ENCODE measurements at regions not wholly inside any gene's neighbourhood (a gene's known extent, or its start where the extent isn't known, plus 50 kb on each side); places are given as distances from the start of the nearest gene placed in this dataset.

GRCh38 chr1:157411769-157412168, 140.5 kb downstream of the FCRL5 start:
- no peaks in the 10 kb centered on the region for H3K4me1 ChIP-seq (ENCODE audit: control insufficient read depth in 5 of 5, insufficient read depth in 5 of 5, low read length in 5 of 5)
- no peak overlapping the region for H3K27ac ChIP-seq (ENCODE audit: low read depth in 1 of 2, low read length in 1 of 2)
- no peak overlapping the region for H3K4me3 ChIP-seq
- DNase-seq (no peak), ATAC-seq (ENCODE audit: insufficient read depth, low FRiP score) (no peak)
- no peak overlapping the region for H3K9ac ChIP-seq (ENCODE audit: insufficient read depth in 1 of 2, low read length in 2 of 2)
- TF ChIP-seq CTCF (IDR thresholded peaks at IDR 0.05; ENCODE audit: control extremely low read depth, extremely low read depth): no peak
- no peaks in the 10 kb centered on the region for H3K27me3 ChIP-seq (ENCODE audit: control insufficient read depth in 3 of 3, insufficient read depth in 3 of 3, low read length in 2 of 3)
- peaks cover 0 to 9% (median 0%) of the 10 kb centered on the region in 4 donors for H3K9me3 ChIP-seq (ENCODE audit: control insufficient read depth in 4 of 4, insufficient read depth in 3 of 4, low read length in 3 of 4)
- no peaks in the 10 kb centered on the region for H3K36me3 ChIP-seq (ENCODE audit: control insufficient read depth in 4 of 4, insufficient read depth in 4 of 4, low read length in 4 of 4)
- WGBS, 2 donors: 73 to 81% methylated on average over 4 of the region's 4 CpGs

GRCh38 chr1:157411064-157411463, 141.3 kb downstream of the FCRL5 start:
- H3K9ac ChIP-seq (ENCODE audit: insufficient read depth in 1 of 2, low read length in 2 of 2): no peak overlapping the region
- 91 to 95% methylated on average over 2 of the region's 2 CpGs for WGBS, 2 donors
- H3K4me1 ChIP-seq (ENCODE audit: control insufficient read depth in 5 of 5, insufficient read depth in 5 of 5, low read length in 5 of 5): no peaks in the 10 kb centered on the region
- H3K9me3 ChIP-seq (ENCODE audit: control insufficient read depth in 4 of 4, insufficient read depth in 3 of 4, low read length in 3 of 4): peaks cover 0 to 9% (median 0%) of the 10 kb centered on the region in 4 donors
- H3K27ac ChIP-seq (ENCODE audit: low read depth in 1 of 2, low read length in 1 of 2): no peak overlapping the region
- H3K36me3 ChIP-seq (ENCODE audit: control insufficient read depth in 4 of 4, insufficient read depth in 4 of 4, low read length in 4 of 4): no peaks in the 10 kb centered on the region
- H3K27me3 ChIP-seq (ENCODE audit: control insufficient read depth in 3 of 3, insufficient read depth in 3 of 3, low read length in 2 of 3): no peaks in the 10 kb centered on the region
- no peak for DNase-seq
- H3K4me3 ChIP-seq: no peak overlapping the region
- TF ChIP-seq CTCF (IDR thresholded peaks at IDR 0.05; ENCODE audit: control extremely low read depth, extremely low read depth): no peak
- ATAC-seq (ENCODE audit: insufficient read depth, low FRiP score): no peak

GRCh38 chr1:157410457-157410856, 141.9 kb downstream of the FCRL5 start:
- TF ChIP-seq CTCF (IDR thresholded peaks at IDR 0.05; ENCODE audit: control extremely low read depth, extremely low read depth): no peak
- Histone ChIP-seq H3K4me3 (no peak overlapping the region), H3K9me3 (ENCODE audit: control insufficient read depth in 4 of 4, insufficient read depth in 3 of 4, low read length in 3 of 4) (peaks cover 0 to 9% (median 0%) of the 10 kb centered on the region in 4 donors), H3K9ac (ENCODE audit: insufficient read depth in 1 of 2, low read length in 2 of 2) (no peak overlapping the region), H3K27ac (ENCODE audit: low read depth in 1 of 2, low read length in 1 of 2) (no peak overlapping the region), H3K36me3 (ENCODE audit: control insufficient read depth in 4 of 4, insufficient read depth in 4 of 4, low read length in 4 of 4) (no peaks in the 10 kb centered on the region), H3K27me3 (ENCODE audit: control insufficient read depth in 3 of 3, insufficient read depth in 3 of 3, low read length in 2 of 3) (no peaks in the 10 kb centered on the region), H3K4me1 (ENCODE audit: control insufficient read depth in 5 of 5, insufficient read depth in 5 of 5, low read length in 5 of 5) (no peaks in the 10 kb centered on the region)
- no peak for ATAC-seq (ENCODE audit: insufficient read depth, low FRiP score)
- WGBS, 2 donors: 66 to 73% methylated on average over 5 of the region's 5 CpGs
- no peak for DNase-seq

- 85% methylated on average over 6 of the region's 6 CpGs for WGBS, 2 donors
- TF ChIP-seq CTCF (IDR thresholded peaks at IDR 0.05; ENCODE audit: control extremely low read depth, extremely low read depth): no peak
These were observed 142.4 kb downstream of the FCRL5 start for GRCh38 chr1:157409927-157410326.

More at GRCh38 chr1:157409927-157410326, 142.4 kb downstream of the FCRL5 start:
- Histone ChIP-seq H3K9ac (ENCODE audit: insufficient read depth in 1 of 2, low read length in 2 of 2) (no peak overlapping the region), H3K27ac (ENCODE audit: low read depth in 1 of 2, low read length in 1 of 2) (no peak overlapping the region), H3K9me3 (ENCODE audit: control insufficient read depth in 4 of 4, insufficient read depth in 3 of 4, low read length in 3 of 4) (peaks cover 0 to 9% (median 0%) of the 10 kb centered on the region in 4 donors), H3K4me1 (ENCODE audit: control insufficient read depth in 5 of 5, insufficient read depth in 5 of 5, low read length in 5 of 5) (no peaks in the 10 kb centered on the region), H3K36me3 (ENCODE audit: control insufficient read depth in 4 of 4, insufficient read depth in 4 of 4, low read length in 4 of 4) (no peaks in the 10 kb centered on the region), H3K27me3 (ENCODE audit: control insufficient read depth in 3 of 3, insufficient read depth in 3 of 3, low read length in 2 of 3) (no peaks in the 10 kb centered on the region), H3K4me3 (no peak overlapping the region)
- ATAC-seq (ENCODE audit: insufficient read depth, low FRiP score) (no peak), DNase-seq (no peak)

Measured in lung (tissue), 11 donors.